ENCODE measurements at regions not wholly inside any gene's neighbourhood (a gene's known extent, or its start where the extent isn't known, plus 50 kb on each side); places are given as distances from the start of the nearest gene placed in this dataset.

- Histone ChIP-seq H3K9ac (ENCODE audit: low read length in 3 of 3) (no peak overlapping the region), H3K36me3 (ENCODE audit: control insufficient read depth in 2 of 3, insufficient read depth in 3 of 3, low read length in 3 of 3) (no peaks in the 10 kb centered on the region), H3K9me3 (ENCODE audit: control insufficient read depth in 2 of 3, insufficient read depth in 1 of 3, low read length in 3 of 3) (no peaks in the 10 kb centered on the region), H3K27me3 (ENCODE audit: control insufficient read depth, insufficient read depth, low read length) (no peaks in the 10 kb centered on the region), H3K4me1 (ENCODE audit: control insufficient read depth in 2 of 3, insufficient read depth in 2 of 3, low read depth in 1 of 3, low read length in 3 of 3) (no peaks in the 10 kb centered on the region), H3K4me3 (ENCODE audit: low read length in 3 of 3) (no peak overlapping the region), H3K27ac (ENCODE audit: low read depth in 2 of 2, low read length in 2 of 2) (no peak overlapping the region)
- intact Hi-C loops (cut with DNase I), result no loop called here
- no peak for TF ChIP-seq CTCF (IDR thresholded peaks at IDR 0.05; ENCODE audit: borderline replicate concordance, extremely low read depth, insufficient read depth)
- DNase-seq (no peak), FAIRE-seq (no peak)
Observed at GRCh38 chr7:155964543-155964942, 152.3 kb upstream of the SHH start.

GRCh38 chr7:155963771-155964195 lies 151.5 kb upstream of the SHH start:
- Histone ChIP-seq H3K9ac (ENCODE audit: low read length in 3 of 3) (no peak overlapping the region), H3K36me3 (ENCODE audit: control insufficient read depth in 2 of 3, insufficient read depth in 3 of 3, low read length in 3 of 3) (no peaks in the 10 kb centered on the region), H3K4me1 (ENCODE audit: control insufficient read depth in 2 of 3, insufficient read depth in 2 of 3, low read depth in 1 of 3, low read length in 3 of 3) (no peaks in the 10 kb centered on the region), H3K27ac (ENCODE audit: low read depth in 2 of 2, low read length in 2 of 2) (no peak overlapping the region), H3K27me3 (ENCODE audit: control insufficient read depth, insufficient read depth, low read length) (no peaks in the 10 kb centered on the region), H3K4me3 (ENCODE audit: low read length in 3 of 3) (no peak overlapping the region), H3K9me3 (ENCODE audit: control insufficient read depth in 2 of 3, insufficient read depth in 1 of 3, low read length in 3 of 3) (no peaks in the 10 kb centered on the region)
- FAIRE-seq (no peak), DNase-seq (no peak)
- intact Hi-C loops (cut with DNase I), result no loop called here
- no peak for TF ChIP-seq CTCF (IDR thresholded peaks at IDR 0.05; ENCODE audit: borderline replicate concordance, extremely low read depth, insufficient read depth)

- TF ChIP-seq CTCF (IDR thresholded peaks at IDR 0.05; ENCODE audit: borderline replicate concordance, extremely low read depth, insufficient read depth), result no peak
- H3K27me3 ChIP-seq (ENCODE audit: control insufficient read depth, insufficient read depth, low read length), result no peaks in the 10 kb centered on the region
- H3K4me1 ChIP-seq (ENCODE audit: control insufficient read depth in 2 of 3, insufficient read depth in 2 of 3, low read depth in 1 of 3, low read length in 3 of 3), result no peaks in the 10 kb centered on the region
- no peak overlapping the region for H3K9ac ChIP-seq (ENCODE audit: low read length in 3 of 3)
- H3K9me3 ChIP-seq (ENCODE audit: control insufficient read depth in 2 of 3, insufficient read depth in 1 of 3, low read length in 3 of 3), result no peaks in the 10 kb centered on the region
- no peaks in the 10 kb centered on the region for H3K36me3 ChIP-seq (ENCODE audit: control insufficient read depth in 2 of 3, insufficient read depth in 3 of 3, low read length in 3 of 3)
- no peak overlapping the region for H3K4me3 ChIP-seq (ENCODE audit: low read length in 3 of 3)
- H3K27ac ChIP-seq (ENCODE audit: low read depth in 2 of 2, low read length in 2 of 2), result no peak overlapping the region
- intact Hi-C loops (cut with DNase I), result no loop called here
- FAIRE-seq (no peak), DNase-seq (no peak)
Observed at GRCh38 chr7:155963356-155963755, 151.1 kb upstream of the SHH start.

- no peak for DNase-seq
- FAIRE-seq, result no peak
- no peak overlapping the region for H3K4me3 ChIP-seq (ENCODE audit: low read length in 3 of 3)
- H3K27ac ChIP-seq (ENCODE audit: low read depth in 2 of 2, low read length in 2 of 2), result no peak overlapping the region
- H3K9me3 ChIP-seq (ENCODE audit: control insufficient read depth in 2 of 3, insufficient read depth in 1 of 3, low read length in 3 of 3), result no peaks in the 10 kb centered on the region
- no peak for TF ChIP-seq CTCF (IDR thresholded peaks at IDR 0.05; ENCODE audit: borderline replicate concordance, extremely low read depth, insufficient read depth)
- intact Hi-C loops (cut with DNase I), result no loop called here
- no peaks in the 10 kb centered on the region for H3K27me3 ChIP-seq (ENCODE audit: control insufficient read depth, insufficient read depth, low read length)
- no peaks in the 10 kb centered on the region for H3K4me1 ChIP-seq (ENCODE audit: control insufficient read depth in 2 of 3, insufficient read depth in 2 of 3, low read depth in 1 of 3, low read length in 3 of 3)
- no peak overlapping the region for H3K9ac ChIP-seq (ENCODE audit: low read length in 3 of 3)
- no peaks in the 10 kb centered on the region for H3K36me3 ChIP-seq (ENCODE audit: control insufficient read depth in 2 of 3, insufficient read depth in 3 of 3, low read length in 3 of 3)
Observed at GRCh38 chr7:155962968-155963300, 150.7 kb upstream of the SHH start.

Data from kidney (tissue), 13 donors.